GM21360 (cell line): ENCODE measurements at regions not wholly inside any gene's neighbourhood (a gene's known extent, or its start where the extent isn't known, plus 50 kb on each side); places are given as distances from the start of the nearest gene placed in this dataset.

Source experiments
- ATAC-seq: cut with Tn5 transposase; IDR thresholded peaks from one replicate; pipeline ENCODE4 v1.9.1; 2021; ENCODE audit warnings: mild to moderate bottlenecking, moderate library complexity; ENCODE audit not compliant: unreplicated experiment

DNA sequence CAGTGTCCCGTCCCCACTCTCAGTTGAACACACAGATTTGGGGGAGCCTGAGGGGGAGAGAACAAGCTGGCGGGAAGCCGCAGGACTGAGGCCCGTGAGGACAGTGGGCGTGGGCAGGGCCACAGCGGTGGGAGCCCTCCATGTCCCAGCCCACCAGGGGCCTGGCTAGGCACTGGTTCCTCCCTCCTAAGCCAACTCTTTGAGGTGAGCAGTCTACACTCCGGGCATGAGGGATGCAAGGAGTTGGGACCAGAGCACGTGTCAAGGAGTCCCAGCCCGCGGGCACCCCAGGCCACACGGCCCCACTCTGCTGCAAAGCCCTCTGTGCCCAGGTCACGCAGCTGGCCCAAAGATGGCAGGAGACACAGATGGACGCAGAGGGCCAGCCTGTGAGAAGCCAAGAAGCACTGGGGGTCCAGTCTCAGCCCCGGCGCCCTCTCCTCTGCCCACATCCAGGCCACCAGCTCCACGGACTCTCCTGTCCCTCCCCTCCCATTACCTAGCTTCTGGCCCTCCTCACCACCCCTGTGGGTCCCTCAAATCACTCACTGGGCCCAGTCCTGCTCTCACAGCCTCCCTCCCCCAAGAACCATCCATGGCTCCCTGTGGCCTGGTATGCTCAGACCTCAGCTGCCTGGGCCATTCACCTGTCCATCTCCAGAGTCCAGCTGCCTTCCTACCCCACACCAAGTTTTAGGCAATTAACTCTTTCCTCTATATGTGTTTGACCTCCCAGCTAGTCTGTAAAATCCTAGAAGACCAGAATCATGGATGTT, 206.5 kb downstream of the RBFOX3 start:
- no peak for ATAC-seq

DNA sequence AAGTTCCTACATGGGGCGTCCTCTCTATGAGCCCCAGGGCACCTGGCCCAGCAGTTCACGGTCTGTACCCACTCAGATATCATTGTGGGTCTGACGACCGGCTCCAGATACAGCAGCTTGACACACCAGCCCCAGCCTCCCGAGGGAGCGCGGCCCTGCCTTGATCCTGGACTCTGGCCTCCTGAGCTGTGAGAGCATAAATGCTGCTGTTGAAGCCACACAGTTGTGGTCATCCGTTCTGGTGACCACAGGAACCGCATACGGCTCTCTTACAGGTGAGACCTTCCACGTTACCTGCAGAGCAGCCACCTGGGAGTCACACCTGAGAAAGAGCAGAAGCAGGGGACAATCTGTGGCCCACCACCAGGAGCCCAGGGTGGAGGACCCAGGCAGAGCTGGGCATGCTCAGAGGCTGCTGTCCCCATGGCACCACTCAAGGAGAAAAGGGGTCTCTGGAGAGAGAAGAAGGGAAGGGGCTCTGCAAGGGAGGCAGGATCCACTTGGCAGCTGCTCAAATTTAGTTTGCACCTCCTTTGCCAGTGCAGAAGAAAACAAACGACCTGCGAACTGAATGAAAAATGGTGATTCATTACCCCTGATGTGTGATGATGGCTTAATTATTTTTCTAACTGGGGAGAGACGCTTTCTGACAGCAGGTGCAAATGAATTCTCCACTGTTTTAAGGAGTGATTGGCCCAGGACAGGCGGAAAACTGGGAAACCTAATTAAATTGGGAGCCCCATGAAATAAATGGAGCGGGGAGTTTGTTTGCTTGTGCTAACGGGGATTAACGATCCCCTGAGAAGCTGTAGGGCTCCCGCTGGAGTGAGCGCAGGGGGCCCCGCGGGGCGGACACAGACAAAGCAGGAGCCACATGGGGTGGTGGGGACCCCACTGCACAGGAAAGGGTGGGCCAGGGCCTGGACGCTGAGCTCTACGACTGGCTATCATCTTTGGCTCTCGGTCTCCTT, 208.9 kb downstream of the RBFOX3 start:
- no peak for ATAC-seq

DNA sequence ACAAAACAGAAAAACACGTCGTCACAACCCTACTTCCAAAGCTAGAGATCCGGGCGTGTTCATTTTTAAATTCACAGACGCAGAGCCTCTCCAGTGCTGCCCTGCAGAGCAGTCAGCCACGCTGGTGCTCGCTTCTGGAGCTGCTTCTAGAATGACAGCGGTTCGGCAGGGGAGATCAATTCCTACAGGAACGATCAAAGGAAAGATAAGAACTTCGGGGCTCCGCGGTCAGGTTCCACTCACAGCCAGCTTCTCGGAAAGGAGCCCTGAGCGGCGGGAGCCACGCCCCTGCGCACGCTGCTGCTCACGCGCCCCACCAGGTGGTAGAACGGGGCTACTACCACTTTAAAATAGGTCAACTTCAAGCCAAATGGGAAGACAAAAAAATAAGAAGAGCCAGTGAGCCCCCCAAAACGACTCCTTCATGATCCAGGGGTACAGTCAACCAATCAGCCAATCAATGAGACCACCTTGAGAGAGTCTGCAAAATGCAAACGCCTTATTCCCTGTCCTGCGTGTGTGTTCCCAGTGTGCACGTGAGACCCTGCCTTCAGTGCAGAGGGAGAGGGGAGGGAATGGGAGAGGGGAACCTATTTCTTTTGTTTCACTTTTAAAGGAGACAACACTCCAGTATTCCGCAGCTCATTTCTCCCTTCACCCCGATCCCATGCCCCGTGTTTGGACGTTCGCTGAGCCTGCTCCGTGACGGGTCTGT, 209.7 kb downstream of the RBFOX3 start:
- no peak for ATAC-seq

DNA sequence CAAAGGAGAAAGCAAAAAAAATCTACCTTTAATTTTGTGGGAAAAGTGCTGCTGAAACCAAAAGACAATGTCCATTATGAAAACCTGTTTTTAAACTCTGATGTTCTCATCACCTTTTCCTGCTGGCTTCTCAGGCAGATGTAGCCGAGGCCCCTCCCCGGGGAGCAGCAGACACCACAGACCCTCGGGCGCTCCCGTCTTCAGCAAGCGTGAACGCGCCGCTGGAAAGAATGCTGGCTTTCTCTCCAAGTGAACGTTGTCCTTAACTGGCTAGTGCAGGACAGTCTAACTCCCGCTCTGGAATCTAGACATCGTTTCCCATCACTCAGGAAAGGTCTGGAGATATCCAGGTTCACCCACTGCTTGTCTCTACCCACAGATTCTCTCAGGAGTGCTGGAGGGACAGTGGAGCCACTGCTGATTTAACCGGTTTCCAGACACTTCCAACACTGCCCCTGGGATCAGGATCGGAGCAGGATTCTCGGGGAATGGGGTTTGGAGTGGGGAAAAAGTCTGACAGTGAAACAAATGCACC, 211.2 kb downstream of the RBFOX3 start:
- ATAC-seq: no peak

DNA sequence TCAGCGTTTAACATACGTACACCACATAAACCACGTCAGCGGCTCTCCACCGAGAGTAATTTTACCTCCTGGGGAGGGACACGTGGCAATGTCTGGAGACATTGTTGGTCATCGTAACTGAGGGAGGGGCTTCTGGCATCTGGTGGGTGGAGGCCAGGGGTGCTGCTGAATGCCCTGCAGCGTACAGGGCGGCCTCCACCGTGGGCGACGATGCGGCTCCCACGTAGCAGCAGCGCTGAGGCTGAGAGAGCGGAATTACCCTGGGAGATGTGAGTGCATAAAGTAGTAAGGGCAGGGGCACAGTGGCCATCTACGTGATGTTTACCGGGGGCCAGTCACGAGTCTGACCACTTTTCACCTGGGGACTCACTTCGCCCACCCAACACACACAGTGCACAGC, 212.4 kb downstream of the RBFOX3 start:
- ATAC-seq: no peak

DNA sequence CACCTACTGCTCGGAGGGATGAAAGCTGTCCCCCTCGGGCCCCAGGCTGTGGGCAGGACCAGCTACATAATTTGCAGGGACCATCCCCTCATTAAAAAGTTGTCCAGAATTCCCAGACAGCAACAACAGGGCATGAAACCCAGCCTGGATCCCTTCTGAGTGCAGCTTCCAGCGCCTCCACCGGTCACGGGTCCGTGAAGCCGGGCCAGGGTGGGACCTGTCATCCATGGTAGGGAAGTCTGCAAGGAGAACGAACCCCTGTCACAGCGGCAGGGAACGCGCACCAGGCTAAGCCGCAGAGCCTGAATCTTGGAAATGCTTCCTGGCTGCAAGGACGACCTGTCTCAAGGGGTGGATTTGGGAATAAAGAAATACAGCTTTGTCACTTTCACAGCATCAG, 214.2 kb downstream of the RBFOX3 start:
- no peak for ATAC-seq

DNA sequence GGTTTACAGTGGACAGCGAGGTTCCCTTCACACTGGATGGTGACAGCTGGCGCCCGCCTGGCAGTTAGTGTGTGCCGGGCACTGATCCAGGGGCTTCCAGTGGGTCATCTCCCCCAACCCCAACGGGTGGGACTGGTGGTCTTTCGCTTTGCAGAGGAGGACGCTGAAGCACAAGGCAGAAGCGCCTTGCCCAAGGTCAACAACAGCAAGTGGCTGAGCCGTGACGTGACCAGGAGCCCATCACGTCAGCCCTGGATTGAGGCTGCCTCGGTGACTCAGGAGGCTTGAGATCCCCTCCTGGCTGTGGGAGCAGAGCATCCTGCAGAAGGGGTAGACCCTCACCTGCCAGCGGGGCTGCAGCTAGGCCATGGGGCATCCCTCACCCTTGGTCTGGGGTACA, 215.3 kb downstream of the RBFOX3 start:
- ATAC-seq: no peak

DNA sequence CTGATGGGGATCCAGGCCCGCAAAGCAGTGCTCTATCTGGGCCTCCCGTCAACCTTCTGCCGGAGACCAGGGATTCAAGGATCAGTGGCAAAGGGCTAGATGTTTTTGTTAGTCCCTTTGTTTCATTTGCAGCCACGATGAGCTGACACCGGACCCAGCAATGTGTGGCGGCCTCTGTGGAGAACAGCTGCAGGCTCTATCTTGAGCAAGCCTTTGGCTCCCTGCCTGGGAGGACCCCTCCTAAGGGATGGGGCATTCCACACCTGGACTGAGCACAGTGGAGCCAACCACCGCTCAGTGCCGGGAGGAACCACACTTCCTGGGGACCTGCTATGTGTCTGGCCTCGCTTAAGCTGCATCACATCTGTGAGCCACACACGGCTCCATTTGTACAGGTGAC, 215.8 kb downstream of the RBFOX3 start:
- no peak for ATAC-seq

DNA sequence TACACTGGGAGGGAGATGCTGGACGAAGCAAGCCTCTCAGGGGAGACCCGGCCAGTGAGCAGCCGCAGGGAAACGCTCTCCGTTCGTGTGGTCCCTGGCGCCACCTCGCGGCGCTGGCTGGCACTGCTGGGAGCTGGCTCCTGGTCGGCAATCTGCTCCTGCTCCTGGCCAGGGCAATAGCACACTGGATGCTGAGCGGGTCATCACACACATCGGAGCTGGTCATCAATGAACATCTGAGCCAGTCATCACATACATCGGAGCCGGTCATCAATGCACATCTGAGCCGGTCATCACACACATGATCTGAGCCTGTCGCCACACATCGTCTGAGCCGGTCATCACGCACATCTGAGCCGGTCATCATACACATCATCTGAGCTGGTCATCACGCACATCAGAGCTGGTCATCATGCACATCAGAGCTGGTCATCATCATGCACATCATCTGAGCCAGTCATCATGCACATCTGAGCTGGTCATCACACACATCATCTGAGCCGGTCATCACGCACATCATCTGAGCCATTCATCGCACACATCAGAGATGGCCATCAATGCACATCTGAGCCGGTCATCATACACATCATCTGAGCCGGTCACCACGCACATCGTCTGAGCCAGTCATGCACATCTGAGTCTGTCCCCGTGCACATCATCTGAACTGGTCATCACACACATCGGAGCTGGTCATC, 217.3 kb downstream of the RBFOX3 start:
- no peak for ATAC-seq

DNA sequence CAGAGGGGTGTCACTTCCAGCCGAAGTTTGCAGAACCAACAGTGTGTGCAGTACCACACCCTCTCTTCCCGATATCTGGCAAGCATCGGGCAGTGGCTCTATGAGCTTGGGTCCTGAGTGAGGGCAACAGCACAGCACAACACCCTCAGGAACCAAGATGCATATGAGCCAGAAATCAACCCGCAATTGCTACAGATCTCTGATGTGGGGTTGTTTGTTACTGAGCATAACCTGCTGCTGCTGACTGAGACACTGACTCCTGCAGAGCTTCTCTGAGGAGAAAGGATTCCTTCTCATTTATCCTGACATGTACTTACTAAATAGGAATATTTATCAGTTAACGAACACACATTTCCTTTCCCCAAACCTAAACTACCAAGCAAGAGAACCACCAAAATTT, 218.3 kb downstream of the RBFOX3 start:
- no peak for ATAC-seq

DNA sequence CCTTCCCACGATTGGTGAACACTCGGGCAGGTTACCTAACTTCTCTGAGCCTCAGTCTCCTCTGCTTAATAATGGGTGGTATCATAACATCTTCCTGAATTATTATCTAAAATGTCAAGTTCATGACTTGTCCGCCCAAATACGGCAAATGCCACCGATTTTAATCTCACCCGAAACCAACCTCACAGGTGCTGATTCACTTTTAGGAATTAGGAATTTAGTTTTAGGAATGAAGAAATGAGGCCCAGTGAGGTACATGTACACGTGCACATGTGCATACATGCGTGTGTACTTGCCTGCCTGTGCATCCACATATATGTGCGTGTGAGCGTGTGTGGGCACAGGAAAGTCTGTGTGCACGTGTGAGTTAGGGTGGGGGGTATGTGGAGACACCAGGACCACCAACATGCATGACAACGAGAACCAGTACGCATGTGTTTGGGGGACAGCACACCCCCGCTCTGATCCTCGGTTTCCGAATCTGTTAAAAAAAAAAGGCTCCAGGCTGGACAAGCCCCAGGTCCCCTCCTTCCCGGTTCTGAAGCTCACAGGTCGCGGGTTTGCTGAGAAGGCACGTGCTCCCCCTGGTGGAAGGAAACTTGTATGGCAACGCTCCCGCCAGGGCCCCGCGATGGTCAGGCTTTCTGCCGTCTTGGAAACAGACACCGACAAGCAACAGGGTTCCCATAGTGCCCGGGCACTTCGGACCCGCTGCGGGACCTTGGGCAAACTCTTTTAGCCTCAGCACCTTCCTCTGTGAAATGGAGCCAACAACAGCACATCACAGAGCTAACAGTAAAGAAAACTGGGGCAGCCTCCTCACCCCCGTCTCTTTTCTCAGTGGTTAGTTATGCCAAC, 219.2 kb downstream of the RBFOX3 start:
- no peak for ATAC-seq

DNA sequence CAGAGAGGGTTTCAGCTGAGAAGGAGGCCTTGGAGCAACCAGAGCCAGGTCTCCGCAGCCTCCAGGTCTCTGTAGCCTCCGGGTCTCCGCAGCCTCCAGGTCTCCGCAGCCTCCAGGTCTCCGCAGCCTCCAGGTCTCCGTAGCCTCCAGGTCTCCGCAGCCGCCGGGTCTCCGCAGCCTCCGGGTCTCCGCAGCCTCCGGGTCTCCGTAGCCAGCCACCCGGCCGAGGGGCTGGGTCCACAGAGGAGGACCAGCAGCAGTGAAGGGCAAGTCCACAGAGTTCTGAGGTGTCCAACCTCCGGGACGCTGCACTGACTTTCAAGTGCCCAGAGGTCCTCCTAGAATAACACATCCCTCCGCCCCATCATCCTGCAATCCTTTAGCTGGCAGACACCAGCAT, 221.0 kb downstream of the RBFOX3 start:
- ATAC-seq: no peak

DNA sequence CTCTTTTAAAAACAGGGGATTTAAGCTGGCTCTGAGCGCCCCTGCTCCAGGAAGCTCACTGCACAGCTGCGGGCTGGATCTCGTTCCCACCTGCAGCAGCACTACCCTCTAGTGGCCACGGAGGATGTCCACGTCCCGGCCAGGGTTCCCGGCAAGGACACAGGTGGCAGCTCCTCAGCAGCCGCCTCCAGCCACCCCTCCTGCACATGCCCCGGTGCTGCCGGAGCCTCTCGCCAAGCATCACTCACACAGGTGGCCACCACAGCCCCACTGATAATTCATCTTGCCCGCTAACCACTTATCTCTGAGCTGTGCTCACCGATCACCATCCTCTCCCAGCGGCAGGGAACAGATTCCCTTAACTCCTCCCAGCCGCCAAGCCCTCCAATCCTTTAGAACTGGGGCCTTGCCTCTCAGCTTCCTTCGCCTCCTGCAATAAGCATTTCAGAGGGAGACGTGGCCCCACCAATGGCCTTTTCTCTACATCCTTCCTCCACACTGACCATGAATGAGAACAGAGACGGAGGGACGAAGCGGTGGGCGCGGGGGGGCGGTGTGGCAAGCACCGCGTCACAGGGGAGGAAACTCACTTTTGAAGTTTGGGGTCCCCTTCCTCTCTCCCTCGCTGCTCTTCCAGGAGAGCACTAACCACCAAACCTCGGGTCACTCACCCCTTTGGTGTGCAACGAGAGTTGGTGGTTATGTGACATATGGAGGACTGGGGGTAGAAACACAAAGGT, 222.1 kb downstream of the RBFOX3 start:
- ATAC-seq: no peak

DNA sequence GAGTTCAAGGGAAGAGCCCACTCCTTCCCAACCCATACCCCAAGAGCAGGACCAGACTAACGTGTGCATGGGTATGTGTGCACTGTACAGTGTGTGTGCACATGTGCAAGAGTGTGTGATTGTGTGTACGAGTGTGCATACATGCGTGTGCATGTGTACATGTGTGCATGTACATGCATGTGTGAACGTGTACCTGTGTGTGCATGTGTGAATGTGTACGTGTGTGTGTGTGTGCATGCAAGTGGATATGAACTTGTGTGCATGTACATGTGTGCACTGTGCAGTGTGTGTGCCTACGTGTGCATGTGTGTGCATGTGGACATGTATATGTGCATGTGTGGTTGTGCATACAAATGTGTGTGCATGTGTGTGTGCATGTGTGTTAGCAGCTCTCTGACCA, 223.1 kb downstream of the RBFOX3 start:
- no peak for ATAC-seq

DNA sequence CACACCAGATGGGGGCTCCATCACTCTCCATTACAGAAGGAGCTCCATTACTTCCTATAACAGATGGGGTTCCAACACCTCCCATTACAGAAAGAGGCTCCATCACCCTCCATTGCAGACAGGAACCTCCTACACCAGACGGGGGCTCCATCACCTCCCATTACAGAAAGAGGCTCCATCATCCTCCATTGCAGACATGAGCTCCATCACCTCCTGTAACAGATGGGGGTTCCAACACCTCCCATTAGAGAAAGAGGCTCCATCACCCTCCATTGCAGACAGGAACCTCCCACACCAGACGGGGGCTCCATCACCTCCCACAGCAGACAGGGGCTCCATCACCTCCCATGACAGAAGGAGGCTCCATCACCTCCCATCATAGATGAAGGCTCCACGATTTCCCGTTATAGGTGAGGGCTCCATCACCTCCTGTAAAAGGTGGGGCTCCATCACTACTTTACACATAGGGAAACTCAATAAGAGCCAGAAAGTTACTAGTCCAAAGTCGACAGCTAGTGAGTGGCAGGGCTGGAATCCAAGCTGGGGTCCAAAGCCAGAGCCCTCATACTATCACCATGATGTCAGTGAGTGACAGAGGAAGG, 224.8 kb downstream of the RBFOX3 start:
- ATAC-seq: no peak

DNA sequence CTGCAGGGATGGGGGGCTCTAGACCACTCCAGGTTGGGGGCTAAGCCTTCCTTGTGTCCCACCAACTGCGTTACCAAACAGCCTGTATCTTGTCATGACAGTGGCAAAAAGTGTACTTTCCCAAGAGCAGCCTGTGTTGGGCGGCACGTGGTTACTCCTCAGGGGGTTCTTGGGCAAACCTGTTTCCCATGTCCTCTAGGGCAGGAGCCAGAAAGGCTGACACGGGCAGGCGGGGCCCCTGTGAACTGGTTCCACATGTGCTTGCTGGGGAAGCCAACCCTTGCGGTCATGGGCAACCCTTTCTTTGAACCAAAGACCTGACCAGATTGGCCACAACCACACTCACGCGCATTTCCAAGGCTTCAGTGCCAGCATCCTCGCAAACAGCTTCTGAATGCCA, 228.5 kb downstream of the RBFOX3 start:
- ATAC-seq: no peak

DNA sequence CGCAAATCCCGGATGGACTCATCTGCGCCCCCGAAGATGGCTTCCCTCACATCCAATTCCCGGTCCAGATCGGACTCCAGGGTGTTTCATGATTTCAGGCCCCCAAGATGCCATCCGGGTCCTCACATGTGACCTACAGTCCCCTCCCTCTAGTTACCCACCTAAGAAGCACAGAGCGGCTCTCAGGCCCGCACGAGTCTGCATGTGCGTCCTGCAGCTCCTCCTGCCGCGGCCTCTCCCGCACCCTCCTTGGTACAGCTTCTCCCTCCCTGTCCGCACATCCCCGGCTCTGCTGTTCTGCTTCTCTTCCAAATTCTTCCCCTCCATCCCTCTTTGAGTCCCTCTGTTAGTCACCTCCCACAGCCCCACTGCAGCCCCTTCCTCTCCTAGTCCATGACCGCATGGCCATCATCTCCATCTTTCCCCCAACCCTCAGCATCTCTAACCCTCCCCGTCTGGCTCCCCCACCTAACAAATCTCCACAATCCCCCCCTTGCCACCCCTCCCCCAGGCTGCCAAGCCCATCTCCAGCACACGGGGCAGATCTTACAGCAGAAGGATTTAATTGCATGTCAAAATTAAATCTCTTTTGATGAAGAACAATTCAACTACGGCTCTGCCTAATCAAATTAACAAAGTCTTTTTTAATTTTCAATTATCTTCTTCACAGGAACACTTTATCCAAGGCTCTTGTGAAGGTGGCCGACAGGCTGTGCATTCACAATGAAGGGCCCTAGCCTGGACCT, 231.0 kb downstream of the RBFOX3 start:
- no peak for ATAC-seq

DNA sequence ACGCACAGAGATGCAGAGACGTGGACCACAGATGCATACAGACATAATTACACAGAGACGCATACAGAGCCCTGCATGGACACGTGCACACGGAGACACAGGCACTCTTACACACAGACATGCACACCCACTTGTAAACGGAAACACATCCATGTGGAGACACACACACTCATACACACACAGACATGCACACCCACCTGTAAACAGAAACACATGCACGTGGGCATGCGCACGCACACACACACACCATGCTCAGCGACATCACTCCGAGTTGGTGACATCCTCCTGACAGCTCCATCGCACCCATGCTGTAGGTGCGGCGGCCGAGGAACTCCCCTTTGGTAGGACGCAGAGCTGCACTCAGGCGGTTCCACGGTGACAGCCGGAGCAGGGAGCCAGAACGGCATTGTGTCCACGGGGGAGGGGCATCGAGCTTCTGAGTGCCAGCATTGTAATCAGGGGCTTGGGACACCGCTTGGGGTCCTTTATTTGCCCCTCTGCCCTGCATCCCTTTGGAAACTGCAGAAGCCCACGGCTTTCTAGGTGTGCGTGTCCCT, 233.5 kb downstream of the RBFOX3 start:
- no peak for ATAC-seq
